ENCODE measurements at regions not wholly inside any gene's neighbourhood (a gene's known extent, or its start where the extent isn't known, plus 50 kb on each side); places are given as distances from the start of the nearest gene placed in this dataset.

DNA sequence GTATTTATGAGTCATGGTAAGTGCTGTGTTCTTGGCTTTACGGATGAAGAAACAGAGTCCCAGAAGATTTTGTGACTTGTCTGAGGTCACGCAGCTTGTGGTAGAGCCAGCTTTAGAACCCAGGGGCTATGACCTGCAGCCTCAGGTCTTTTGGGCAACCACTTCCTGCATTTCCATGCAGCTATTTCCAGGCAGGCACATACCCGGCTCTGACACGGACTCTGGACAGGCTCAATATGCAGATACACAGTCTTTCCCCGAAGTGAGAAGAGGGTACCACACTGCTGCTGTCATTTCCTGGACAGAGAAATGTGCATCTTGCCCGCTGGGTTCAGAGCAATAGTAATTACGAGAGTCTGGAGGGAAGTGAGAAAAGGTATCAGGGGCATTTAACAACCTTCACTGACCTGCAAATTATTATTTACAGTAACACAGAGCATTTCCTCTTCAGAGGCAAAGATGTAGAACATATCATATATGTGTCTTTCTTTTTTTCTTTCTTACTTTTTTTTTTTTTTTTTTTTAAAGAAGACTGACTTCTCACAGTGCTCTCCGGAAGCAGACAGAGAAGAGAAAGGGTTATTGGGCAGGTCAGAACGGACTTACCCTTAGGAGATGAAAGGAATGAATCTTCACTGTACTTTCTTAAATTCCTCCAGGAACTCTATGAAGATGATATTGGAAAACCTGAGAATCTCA lies 185.1 kb downstream of the CLIC5 start:
- peaks cover 10% of the 10 kb centered on the region for H3K4me1 Mint-ChIP-seq (ENCODE audit: unreplicated experiment)
- no peaks in the 10 kb centered on the region for H3K9me3 Mint-ChIP-seq
- peaks cover 4% of the 10 kb centered on the region for H3K27me3 Mint-ChIP-seq
- no peak for DNase-seq (ENCODE audit: extremely low spot score, unreplicated experiment)
- no peak overlapping the region for H3K27ac Mint-ChIP-seq
- no peak overlapping the region for H3K4me3 Mint-ChIP-seq
- TF ChIP-seq, protein P1, sequence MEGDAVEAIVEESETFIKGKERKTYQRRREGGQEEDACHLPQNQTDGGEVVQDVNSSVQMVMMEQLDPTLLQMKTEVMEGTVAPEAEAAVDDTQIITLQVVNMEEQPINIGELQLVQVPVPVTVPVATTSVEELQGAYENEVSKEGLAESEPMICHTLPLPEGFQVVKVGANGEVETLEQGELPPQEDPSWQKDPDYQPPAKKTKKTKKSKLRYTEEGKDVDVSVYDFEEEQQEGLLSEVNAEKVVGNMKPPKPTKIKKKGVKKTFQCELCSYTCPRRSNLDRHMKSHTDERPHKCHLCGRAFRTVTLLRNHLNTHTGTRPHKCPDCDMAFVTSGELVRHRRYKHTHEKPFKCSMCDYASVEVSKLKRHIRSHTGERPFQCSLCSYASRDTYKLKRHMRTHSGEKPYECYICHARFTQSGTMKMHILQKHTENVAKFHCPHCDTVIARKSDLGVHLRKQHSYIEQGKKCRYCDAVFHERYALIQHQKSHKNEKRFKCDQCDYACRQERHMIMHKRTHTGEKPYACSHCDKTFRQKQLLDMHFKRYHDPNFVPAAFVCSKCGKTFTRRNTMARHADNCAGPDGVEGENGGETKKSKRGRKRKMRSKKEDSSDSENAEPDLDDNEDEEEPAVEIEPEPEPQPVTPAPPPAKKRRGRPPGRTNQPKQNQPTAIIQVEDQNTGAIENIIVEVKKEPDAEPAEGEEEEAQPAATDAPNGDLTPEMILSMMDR (conservative IDR thresholded peaks at IDR 0.05), result no peak
- peaks cover 4% of the 10 kb centered on the region for H3K36me3 Mint-ChIP-seq

DNA sequence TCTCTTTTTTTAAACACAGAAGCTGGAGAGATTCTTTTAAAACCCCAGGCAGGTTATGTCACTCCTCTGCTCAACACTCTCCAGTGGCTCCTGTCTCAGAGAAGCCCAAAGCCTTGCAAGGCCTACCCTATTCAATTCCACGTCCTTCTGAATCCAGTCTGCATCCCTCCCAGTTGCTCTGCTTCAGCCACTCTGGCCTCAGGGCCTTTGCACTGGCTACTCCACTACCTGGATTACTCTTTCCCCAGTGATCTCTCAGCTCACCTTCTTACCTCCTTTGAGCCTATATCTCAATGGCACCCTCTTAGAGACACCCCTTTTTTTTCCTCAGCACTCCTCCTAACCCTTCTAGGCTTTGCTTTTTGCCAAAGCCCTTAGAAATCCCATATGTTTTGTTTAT lies 185.8 kb downstream of the CLIC5 start:
- Mint-ChIP-seq H3K4me1 (ENCODE audit: unreplicated experiment) (peaks cover 9% of the 10 kb centered on the region), H3K9me3 (no peaks in the 10 kb centered on the region), H3K27ac (no peak overlapping the region), H3K36me3 (peaks cover 4% of the 10 kb centered on the region), H3K27me3 (peaks cover 4% of the 10 kb centered on the region), H3K4me3 (no peak overlapping the region)
- DNase-seq (ENCODE audit: extremely low spot score, unreplicated experiment), result no peak
- TF ChIP-seq, protein P1 (conservative IDR thresholded peaks at IDR 0.05), result no peak

GRCh38 chr6:45827952-45828530 lies 187.6 kb downstream of the CLIC5 start:
- peaks cover 9% of the 10 kb centered on the region for H3K4me1 Mint-ChIP-seq (ENCODE audit: unreplicated experiment)
- peaks cover 7% of the 10 kb centered on the region for H3K27me3 Mint-ChIP-seq
- H3K27ac Mint-ChIP-seq, result no peak overlapping the region
- H3K36me3 Mint-ChIP-seq, result peaks cover 4% of the 10 kb centered on the region
- H3K9me3 Mint-ChIP-seq, result no peaks in the 10 kb centered on the region
- no peak overlapping the region for H3K4me3 Mint-ChIP-seq
- DNase-seq (ENCODE audit: extremely low spot score, unreplicated experiment), result no peak
- TF ChIP-seq, protein P1 (conservative IDR thresholded peaks at IDR 0.05), result no peak

DNA sequence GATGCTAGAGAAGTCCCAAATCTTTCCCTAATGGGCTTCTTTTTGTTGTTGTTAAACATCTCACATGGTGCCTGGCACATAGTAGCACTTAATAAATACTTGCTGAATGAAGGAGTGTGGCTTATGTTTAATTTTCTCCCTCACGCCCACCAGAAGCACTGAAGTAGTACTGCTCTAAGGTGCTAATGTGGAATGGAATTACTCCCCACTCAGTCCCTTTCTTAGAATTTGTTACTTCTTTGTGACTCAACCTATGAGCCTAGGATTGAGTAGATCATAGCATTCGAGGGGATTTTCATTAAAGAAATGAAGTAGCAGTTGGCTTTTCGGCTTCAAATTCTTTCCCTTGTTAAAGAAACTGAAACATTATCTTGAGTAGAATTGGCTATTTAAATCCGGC lies 192.8 kb downstream of the CLIC5 start:
- no peaks in the 10 kb centered on the region for H3K4me1 Mint-ChIP-seq (ENCODE audit: unreplicated experiment)
- H3K36me3 Mint-ChIP-seq, result peaks cover 4% of the 10 kb centered on the region
- TF ChIP-seq, protein P1 (conservative IDR thresholded peaks at IDR 0.05), result no peak
- H3K9me3 Mint-ChIP-seq, result no peaks in the 10 kb centered on the region
- H3K27me3 Mint-ChIP-seq, result peaks cover 6% of the 10 kb centered on the region
- no peak overlapping the region for H3K27ac Mint-ChIP-seq
- DNase-seq (ENCODE audit: extremely low spot score, unreplicated experiment), result no peak
- H3K4me3 Mint-ChIP-seq, result no peak overlapping the region

GRCh38 chr6:45822246-45822812 lies 193.3 kb downstream of the CLIC5 start:
- Mint-ChIP-seq H3K27ac (no peak overlapping the region), H3K4me3 (no peak overlapping the region), H3K4me1 (ENCODE audit: unreplicated experiment) (no peaks in the 10 kb centered on the region), H3K9me3 (no peaks in the 10 kb centered on the region), H3K36me3 (peaks cover 4% of the 10 kb centered on the region), H3K27me3 (peaks cover 6% of the 10 kb centered on the region)
- DNase-seq (ENCODE audit: extremely low spot score, unreplicated experiment), result no peak
- TF ChIP-seq, protein P1 (conservative IDR thresholded peaks at IDR 0.05), result no peak

Data from type B pancreatic cell (in vitro differentiated cells).